ENCODE measurements at regions not wholly inside any gene's neighbourhood (a gene's known extent, or its start where the extent isn't known, plus 50 kb on each side); places are given as distances from the start of the nearest gene placed in this dataset.

GRCh38 chr3:30289766-30290165 lies 316.6 kb upstream of the TGFBR2 start:
- TF ChIP-seq CTCF (IDR thresholded peaks at IDR 0.05), result no peak
- TF ChIP-seq POLR2A (IDR thresholded peaks at IDR 0.05), result no peak

Measured in sigmoid colon (tissue), 3 donors.